ENCODE measurements at regions not wholly inside any gene's neighbourhood (a gene's known extent, or its start where the extent isn't known, plus 50 kb on each side); places are given as distances from the start of the nearest gene placed in this dataset.

GRCh38 chr2:123468071-123468470 lies 557.0 kb upstream of the CNTNAP5 start:
- TF ChIP-seq CTCF (IDR thresholded peaks at IDR 0.05; ENCODE audit: low read depth, low read length) = no peak
- no peak for TF ChIP-seq POLR2A (IDR thresholded peaks at IDR 0.05; ENCODE audit: extremely low read depth, insufficient read length)
- TF ChIP-seq MAX (IDR thresholded peaks at IDR 0.05; ENCODE audit: low read depth, low read length) = no peak
- no peak for TF ChIP-seq MYC (IDR thresholded peaks at IDR 0.05; ENCODE audit: low read depth, low read length)

Data from NB4 (cell line).